ENCODE measurements at regions not wholly inside any gene's neighbourhood (a gene's known extent, or its start where the extent isn't known, plus 50 kb on each side); places are given as distances from the start of the nearest gene placed in this dataset.

GRCh38 chr7:46034056-46034768 lies 113.1 kb upstream of the IGFBP3 start:
- TF ChIP-seq, protein P1, sequence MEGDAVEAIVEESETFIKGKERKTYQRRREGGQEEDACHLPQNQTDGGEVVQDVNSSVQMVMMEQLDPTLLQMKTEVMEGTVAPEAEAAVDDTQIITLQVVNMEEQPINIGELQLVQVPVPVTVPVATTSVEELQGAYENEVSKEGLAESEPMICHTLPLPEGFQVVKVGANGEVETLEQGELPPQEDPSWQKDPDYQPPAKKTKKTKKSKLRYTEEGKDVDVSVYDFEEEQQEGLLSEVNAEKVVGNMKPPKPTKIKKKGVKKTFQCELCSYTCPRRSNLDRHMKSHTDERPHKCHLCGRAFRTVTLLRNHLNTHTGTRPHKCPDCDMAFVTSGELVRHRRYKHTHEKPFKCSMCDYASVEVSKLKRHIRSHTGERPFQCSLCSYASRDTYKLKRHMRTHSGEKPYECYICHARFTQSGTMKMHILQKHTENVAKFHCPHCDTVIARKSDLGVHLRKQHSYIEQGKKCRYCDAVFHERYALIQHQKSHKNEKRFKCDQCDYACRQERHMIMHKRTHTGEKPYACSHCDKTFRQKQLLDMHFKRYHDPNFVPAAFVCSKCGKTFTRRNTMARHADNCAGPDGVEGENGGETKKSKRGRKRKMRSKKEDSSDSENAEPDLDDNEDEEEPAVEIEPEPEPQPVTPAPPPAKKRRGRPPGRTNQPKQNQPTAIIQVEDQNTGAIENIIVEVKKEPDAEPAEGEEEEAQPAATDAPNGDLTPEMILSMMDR (IDR thresholded peaks at IDR 0.05), result no peak
- no peak for TF ChIP-seq POLR2A (IDR thresholded peaks at IDR 0.05)

Measured in adrenal gland (tissue), 5 donors.